ENCODE measurements at regions not wholly inside any gene's neighbourhood (a gene's known extent, or its start where the extent isn't known, plus 50 kb on each side); places are given as distances from the start of the nearest gene placed in this dataset.
A peak's percentile ranks its signal among the peaks of the same experiment; 100 is the strongest.
"Not testable (repeated sequence)": the region's sequence is repeated elsewhere in the genome, so short reads cannot be mapped to it uniquely, and the experiment has no call there.

GRCh38 chrX:41031256-41031967 lies 53.8 kb upstream of the USP9X start:
- no peak for DNase-seq (ENCODE audit: low read depth in 1 of 2, low spot score in 1 of 2)
- Histone ChIP-seq H3K9me3 (no peaks in the 10 kb centered on the region), H3K4me3 (no peak overlapping the region), H3K4me2 (no peak overlapping the region), H3K4me1 (peaks cover 44% of the 10 kb centered on the region), H3K27ac (peak overlapping the region; percentile 41 to 72; a peak in 5 of 6 replicates)
- FAIRE-seq = no peak
- 91% methylated on average over 13 of the region's 13 CpGs for WGBS (ENCODE audit: missing lambda C conversion rate)
- POLR2A ChIA-PET = no interaction called here
- TF ChIP-seq POLR2AphosphoS2 (conservative IDR thresholded peaks at IDR 0.05; ENCODE audit: low read length) (no peak), ZFP36 (IDR thresholded peaks at IDR 0.05; ENCODE audit: borderline replicate concordance, partially characterized antibody) (no peak), FOSL2 (IDR thresholded peaks at IDR 0.05) (no peak), FOSL2 (CRISPR knock-in tag; IDR thresholded peaks at IDR 0.05) (no peak), POLR2A (IDR thresholded peaks at IDR 0.05; ENCODE audit: low read length) (no peak), CTCF (IDR thresholded peaks at IDR 0.05) (no peak), ELK1 (IDR thresholded peaks at IDR 0.05; ENCODE audit: low read depth, low read length) (no peak)
- no peak for ATAC-seq
- CTCF ChIA-PET = no interaction called here

- Histone ChIP-seq H3K27ac (no peak overlapping the region), H3K9me3 (no peaks in the 10 kb centered on the region), H3K4me3 (no peak overlapping the region), H3K4me1 (peaks cover 44% of the 10 kb centered on the region), H3K4me2 (no peak overlapping the region)
- ChIA-PET POLR2A (no interaction called here), CTCF (no interaction called here)
- ATAC-seq (0 out of 6 replicates have a peak, but pooled peaks of 1 of the 2 experiments have one; percentile 28), DNase-seq (ENCODE audit: low read depth in 1 of 2, low spot score in 1 of 2) (peak in 1 of 2 experiments; percentile 82), FAIRE-seq (no peak)
- TF ChIP-seq POLR2AphosphoS2 (conservative IDR thresholded peaks at IDR 0.05; ENCODE audit: low read length) (no peak), CHD4 (IDR thresholded peaks at IDR 0.05; ENCODE audit: borderline replicate concordance) (no peak), HDAC2 (IDR thresholded peaks at IDR 0.05) (no peak), NR3C1 (IDR thresholded peaks at IDR 0.05) (no peak), RARB (CRISPR knock-in tag; IDR thresholded peaks at IDR 0.05) (no peak), KDM1A (IDR thresholded peaks at IDR 0.05; ENCODE audit: low read depth) (no peak), CHD2 (IDR thresholded peaks at IDR 0.05; ENCODE audit: low read length, partially characterized antibody) (no peak), KDM5A (IDR thresholded peaks at IDR 0.05) (no peak), E2F6 (IDR thresholded peaks at IDR 0.05; ENCODE audit: borderline replicate concordance, low read depth) (no peak), JUNB (IDR thresholded peaks at IDR 0.05) (no peak), RCOR1 (IDR thresholded peaks at IDR 0.05; ENCODE audit: low read depth, low read length) (no peak), EHF (CRISPR knock-in tag; IDR thresholded peaks at IDR 0.05) (no peak), GATA3 (IDR thresholded peaks at IDR 0.05; ENCODE audit: borderline replicate concordance) (no peak), HMGXB4 (CRISPR knock-in tag; IDR thresholded peaks at IDR 0.05; ENCODE audit: borderline replicate concordance) (no peak), ELK1 (IDR thresholded peaks at IDR 0.05; ENCODE audit: low read depth, low read length) (no peak), NFE2L2 (conservative IDR thresholded peaks at IDR 0.05; ENCODE audit: low read length) (no peak), JUN (IDR thresholded peaks at IDR 0.05) (no peak), SREBF2 (IDR thresholded peaks at IDR 0.05) (no peak), RFX5 (IDR thresholded peaks at IDR 0.05) (no peak)
Measured at GRCh38 chrX:41033299-41033698, 51.9 kb upstream of the USP9X start.

GRCh38 chrX:41034902-41035301 lies 50.3 kb upstream of the USP9X start:
- DNase-seq (ENCODE audit: low read depth in 1 of 2, low spot score in 1 of 2); H3K9me3 ChIP-seq; POLR2A ChIA-PET; ATAC-seq; H3K4me2 ChIP-seq; FAIRE-seq; H3K4me3 ChIP-seq: not testable (repeated sequence)
- Histone ChIP-seq H3K4me1 (peaks cover 28% of the 10 kb centered on the region), H3K27ac (0 out of 6 replicates have a peak overlapping the region, but pooled peaks of 1 of the 2 experiments have one; percentile 73)
- 82% methylated on average over 5 of the region's 5 CpGs for WGBS (ENCODE audit: missing lambda C conversion rate)
- CTCF ChIA-PET = interaction anchor here (0.6 to 1.2 kb wide), 2 partner anchors 16 to 80 kb away, joined by 3 read pairs; no protein-coding TSS in a partner anchor

Data from A549 (cell line).